Stimulated activated CD8-positive, alpha-beta memory T cell treated with anti-CD3 and anti-CD28 coated beads, Interleukin-12 subunit alpha, Interleukin-12 subunit beta, amount 100 ng/mL, for 24 hours (primary cell): ENCODE measurements at regions not wholly inside any gene's neighbourhood (a gene's known extent, or its start where the extent isn't known, plus 50 kb on each side); places are given as distances from the start of the nearest gene placed in this dataset.

Experiments used
- DNase-seq: peaks from one replicate; pipeline ENCODE4 v3.0.0-alpha.2; 2020; ENCODE audit errors: extremely low read depth

DNA sequence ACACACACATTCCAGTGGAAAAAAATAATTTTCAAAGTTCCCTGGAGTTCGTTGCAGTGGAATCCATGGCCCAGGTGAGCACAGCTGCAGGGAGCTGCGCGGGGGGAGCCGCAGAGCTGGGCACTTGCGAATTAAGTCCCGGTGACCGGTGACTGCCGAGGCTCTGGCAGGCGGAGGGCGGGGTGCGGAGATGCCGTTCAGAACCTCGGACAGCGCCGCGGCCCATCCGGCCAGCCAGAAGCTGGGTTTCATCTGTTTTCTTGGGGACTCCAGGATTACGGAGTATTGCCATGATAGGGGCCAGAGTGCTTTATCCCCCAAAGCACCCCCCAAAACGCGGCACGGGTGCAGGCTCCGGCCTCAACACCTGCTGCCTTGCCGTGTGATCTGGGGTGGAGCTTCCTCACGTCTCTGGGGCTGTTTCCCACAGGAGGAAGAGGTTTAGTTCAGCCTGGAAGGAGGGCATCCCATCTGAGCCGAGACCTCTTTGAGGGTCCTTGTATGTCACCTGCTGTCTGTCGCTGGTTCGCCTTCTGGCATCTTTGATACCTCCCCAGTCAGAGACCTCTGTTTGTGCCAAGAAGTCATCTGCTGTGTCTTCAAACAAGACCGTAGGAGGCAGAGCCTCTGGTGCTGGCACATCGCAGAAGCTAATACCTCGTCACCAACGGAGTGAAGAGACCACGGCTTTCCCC is 99.4 kb downstream of the YTHDF1 start:
- DNase-seq = no peak

DNA sequence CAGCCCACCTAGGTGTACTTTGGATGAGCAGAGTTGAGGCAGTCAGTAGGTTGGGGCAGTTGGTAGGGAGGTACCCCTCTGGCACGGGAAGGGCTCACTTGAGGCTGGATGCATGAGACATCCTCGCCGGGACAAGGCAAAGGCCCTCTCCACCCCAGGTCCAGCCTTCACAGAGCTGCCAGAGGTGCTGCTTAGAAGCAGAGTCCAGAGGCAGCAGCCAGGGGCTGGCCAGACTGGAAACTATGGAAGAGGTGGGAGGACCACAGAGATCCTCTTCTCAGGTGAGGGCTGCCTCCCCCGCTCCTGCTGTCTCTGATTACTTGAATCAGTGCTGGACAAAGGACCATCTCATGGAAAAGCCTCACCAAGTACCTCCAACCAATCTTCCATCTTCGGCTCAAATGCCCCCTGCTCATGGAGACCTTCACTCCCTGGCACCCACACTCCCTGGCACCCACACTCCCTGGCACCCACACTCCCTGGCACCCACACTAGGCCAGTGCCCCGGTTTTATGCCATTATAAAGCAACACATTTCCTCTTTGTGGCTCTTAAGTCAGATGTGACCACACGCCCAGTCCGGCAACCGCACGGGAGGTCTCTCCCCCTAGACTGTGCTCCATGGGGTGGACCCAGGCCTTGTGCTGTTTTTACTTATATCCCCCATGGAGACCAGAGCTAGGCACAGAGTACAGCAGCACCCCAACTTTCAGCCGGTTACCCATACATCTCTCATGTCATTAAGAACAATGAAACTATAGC is 100.1 kb downstream of the YTHDF1 start:
- no peak for DNase-seq

DNA sequence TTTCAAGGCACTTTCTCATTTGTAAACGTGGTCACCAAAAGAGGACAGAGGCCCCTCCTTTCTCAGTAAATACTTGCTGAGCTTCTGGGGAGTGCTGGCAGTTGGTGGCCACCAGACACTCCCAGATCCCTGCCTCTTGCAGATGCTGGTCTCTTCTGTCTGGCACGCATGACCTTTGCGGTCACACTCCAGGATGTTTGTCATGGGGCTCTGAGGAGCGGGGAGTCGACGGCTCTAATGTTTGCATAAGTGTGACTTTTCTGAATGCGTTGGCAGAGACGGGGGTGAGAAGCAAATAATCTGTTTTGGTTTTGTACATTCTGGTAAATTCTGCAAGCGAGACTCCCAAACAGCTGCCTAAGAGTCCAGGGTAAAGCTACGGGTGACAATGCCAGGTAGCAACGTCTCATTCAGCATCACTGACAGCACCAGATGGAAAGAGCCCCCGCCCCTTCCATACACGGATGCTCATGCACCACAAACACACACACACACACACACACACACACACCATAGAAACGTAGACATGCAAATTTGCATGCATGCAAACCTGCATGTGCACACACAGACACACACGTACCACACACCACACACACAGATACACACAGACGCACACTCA is 101.1 kb downstream of the YTHDF1 start:
- no peak for DNase-seq

DNA sequence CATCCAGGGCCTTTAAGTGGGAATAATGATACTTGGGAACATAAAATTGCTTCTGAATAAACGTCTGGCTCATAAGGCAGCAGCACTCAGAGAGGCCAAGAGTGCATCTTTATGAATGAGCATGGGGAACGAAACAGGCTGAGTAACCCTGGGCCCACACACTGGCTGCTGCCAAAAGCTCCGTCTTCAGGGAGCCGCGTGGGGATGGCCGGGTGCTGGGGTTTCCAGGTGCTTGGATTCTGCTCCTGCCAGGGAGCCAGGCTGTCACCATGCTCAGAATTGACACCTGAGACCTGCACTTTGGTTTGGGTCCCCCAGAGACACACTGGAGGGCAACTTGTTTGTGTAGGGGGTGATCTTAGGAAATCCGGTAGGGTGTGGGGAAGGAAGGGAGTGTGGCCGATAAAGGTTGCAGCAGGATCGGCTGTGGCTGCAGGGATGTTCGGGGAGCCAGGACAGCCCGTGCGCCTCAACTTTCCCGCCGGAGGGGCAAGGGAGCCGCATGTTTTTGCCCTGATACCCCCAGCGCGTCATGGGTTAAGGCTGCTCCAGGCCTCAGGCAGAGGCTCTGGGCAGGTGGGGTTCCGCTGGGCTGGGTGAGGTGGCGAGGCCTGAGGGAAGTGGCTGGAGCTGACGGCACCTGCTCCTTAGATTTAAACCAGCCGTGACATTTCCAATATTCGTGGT is 101.8 kb downstream of the YTHDF1 start:
- DNase-seq = no peak

DNA sequence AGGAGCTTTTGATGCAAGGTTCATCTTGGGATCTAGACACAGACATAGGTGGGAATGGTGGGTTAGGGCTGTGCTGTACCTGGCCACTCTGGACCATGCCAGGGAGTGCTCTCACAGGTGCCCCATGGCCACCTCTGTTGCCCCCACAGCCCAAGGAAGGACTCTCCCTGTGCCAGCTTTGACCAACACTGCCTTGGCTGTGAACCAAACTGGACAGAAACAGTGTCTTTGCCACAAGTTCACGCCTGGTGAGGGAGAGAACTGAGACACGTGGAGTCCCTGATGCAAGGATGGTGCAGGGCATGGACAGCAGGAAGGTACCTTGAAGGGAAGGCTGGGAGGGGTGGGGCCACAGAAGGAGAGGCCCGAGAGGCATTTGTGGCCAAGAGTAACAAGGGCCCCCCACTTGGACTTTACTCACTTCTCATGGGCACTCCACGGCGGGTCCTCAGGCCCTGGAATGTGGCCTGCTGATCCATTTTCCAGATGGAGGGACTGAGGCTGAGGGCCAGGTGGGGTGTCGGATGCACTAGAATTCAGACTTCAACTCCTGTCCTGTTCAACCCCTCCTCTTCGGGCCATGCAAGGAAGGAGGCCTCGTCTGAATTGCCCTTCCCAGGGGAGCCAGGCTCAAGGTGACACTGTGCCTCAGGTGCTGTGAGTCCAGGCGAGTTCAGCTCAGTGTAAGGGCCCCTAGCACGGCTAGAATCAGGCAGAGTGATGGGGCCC is 103.3 kb downstream of the YTHDF1 start:
- no peak for DNase-seq

DNA sequence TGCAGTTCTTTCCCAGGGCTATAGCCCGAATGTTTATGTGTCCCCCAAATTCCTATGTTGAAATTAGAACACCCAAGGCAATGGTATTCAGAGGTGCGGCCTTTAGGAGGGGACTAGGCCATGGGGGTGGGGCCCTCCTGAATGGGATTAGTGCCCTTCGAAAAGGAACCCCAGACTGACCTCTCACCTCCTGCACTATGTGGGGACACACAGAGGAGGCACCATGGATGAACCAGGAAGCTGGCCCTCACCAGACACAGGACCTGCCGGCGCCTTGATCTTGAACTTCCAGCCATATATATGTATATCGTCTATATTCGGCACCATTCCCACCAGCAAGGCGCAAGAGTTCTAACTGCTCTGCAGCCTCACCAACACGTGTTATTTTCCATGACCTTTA is 101.5 kb upstream of the BHLHE23 start:
- DNase-seq = no peak

DNA sequence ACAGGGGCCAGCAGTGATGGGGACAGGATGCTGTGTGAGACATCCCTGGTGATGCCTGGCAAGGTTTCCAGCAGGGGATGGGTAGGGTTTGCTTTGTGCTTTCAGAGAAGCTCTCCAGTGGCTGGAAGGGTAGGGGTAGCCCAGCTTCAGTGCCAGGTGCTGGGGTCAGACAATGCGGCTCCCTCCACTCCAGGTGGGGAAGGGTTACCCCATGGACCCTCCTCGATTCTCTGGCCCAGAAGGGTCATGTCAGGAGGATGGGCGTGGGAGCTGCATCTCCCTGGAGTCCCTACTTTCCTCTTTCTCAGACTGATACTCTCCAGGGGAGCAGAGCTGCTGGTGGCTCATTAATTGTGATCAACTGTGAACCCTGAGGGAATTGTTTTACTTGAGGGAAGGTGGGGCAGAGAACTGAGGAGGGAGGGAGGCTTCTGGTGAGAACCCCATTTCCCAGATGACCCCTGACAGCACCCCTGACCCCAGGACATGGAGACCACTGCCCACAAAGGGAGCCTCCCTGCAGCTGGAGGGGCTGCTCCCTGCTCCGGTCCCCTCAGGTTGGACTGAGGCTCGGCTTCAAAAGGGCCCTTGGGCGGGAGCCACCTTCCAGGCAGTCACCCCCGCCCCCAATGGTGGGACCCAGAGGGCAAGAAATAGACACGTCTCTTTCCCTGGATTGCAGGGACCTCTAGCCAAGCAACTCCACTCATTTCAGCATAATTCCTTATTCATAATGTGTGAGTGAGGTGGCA is 100.9 kb upstream of the BHLHE23 start:
- DNase-seq = no peak

DNA sequence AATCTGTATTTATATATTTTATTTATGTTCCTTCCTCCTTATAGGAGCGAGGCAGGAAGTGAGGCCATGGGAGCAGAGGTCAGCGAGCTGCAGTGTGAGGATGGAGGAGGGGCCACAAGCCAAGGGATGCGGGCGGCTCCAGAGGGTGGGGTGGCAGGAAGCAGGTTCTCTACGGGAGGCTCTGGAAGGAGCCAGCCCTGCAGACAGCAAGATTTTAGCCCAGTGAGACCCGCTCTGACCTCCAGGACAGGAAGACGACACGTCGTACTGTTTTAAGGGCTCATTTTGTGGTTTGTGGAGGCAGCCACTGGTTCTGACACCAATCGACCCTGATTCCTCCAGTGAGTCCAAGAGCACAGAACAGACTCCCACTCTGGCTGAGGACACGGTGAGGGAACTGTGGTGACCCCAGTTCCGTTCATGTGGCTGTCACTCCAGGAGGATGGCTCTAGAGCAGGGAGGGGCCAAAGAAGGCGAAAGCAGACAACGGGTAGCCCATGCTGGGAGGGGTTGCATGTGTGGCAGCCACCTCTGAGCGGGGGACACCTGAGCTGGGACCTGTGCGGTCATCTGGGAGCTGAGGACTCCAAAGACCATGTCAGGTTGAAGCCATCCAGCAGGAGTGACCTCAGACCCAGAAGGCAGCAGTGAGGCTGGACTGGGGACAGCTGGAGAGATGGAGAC is 100.1 kb upstream of the BHLHE23 start:
- no peak for DNase-seq

DNA sequence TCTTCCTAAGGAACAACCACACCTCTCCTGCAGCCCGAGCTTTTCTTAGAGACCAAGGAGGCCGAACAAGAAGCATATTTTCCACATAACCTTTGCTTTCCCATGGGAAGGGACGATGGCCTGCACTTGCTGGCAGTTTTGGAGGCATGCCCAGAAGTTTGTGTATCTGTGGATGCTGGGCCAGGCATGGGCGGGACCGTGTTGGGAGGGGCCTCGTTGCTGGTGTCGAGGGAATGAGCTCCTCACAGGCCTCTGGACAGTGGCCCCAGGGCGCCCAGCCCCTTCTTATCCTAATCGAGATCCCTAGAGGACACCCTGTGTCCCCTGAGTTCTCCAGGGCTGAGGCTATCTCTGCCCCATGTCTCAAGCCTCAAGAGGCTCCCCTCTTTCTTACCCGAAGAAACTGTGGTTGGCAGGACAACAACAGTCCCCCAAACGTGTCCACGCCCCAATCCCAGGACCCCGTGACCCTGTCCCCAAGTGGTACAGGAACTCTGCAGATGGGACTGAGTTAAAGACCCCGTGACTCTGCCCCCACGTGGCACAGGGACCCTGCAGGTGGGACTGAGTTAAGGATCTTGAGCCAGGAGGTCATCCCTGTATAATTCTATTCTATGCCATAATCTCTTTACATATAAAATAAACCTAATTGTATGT is 99.5 kb upstream of the BHLHE23 start:
- no peak for DNase-seq

DNA sequence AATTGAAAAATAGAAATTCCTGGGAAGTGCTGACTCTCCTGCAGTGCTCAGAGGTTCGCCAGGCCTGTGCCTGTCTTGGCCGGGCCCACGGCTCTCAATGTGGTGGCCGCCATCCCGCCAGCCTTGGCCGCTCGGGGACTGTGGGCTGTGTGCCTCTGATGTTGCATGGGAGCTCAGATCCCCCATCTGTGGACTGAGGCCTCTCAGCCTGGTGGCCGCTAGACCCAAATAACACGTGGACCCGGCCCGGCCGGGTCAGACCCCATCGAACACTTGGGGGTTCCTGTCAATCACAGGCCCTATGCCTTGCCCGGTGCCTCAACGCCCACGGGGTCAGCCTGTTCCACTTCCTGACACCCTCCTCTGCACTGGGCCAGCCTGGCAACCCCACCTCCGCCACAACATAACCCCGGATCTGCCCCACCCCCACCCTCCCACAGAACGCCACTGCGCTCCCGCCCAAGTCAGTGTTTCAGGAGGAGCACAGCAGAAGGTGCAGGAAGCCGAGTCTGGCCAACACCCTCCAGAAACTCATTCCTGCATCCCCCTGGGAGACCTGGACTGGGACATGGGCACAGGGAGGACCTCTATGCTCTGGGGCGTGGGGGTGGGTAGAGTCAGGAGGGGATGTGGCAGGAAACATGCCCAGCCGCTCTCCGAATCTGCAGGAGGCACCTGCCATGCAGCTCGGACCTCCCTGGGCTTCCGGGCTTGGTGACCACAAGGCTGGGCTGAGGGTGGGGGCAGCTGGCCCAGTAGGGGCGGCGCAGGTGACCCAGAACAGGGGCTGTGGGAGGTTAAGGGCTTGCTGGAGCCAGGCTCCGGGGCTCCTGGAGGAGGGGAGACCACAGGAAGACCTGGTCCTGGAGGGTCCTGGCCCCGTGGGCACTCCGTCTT is 98.7 kb upstream of the BHLHE23 start:
- no peak for DNase-seq

DNA sequence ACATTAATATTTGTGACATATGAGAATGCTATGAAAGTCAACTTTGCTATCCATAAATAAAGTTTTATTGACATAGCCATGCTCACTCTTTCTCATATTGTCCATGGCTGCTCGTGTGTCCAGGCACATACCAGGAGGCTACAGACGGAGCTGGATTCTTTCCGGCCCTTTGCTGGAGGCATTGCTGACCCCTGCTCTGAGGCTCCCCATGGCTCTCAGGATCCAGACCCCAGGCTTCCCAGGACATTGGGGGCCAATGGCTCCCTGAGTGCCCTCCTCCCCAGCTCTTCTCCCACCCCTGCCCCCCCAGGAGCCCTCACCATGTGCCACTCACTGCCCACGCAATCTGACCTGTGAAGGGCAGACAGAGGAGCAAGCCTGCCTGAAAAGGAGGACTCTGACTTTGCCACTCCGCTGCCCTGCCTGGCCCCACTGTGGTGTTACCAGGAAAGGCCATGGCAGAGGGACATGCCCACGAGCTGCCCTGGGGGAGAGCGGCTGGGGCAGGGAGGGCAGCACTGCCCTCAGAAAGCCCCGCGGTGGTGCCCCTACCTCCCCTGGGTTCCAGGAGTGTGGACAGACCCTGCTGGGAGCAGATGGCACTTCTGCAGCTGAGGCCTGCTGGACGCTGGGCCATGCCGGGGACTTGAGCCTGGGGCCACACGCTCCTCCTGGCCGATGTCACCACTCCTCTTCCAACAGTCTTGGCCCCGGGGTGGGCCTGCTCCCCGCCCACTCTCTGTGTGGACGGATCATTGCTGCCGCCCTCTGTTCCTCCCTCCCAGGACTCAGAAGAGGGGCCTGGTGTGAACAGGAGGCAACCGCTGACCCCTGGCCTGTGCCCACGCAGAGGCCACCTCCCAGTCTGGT is 97.8 kb upstream of the BHLHE23 start:
- no peak for DNase-seq

DNA sequence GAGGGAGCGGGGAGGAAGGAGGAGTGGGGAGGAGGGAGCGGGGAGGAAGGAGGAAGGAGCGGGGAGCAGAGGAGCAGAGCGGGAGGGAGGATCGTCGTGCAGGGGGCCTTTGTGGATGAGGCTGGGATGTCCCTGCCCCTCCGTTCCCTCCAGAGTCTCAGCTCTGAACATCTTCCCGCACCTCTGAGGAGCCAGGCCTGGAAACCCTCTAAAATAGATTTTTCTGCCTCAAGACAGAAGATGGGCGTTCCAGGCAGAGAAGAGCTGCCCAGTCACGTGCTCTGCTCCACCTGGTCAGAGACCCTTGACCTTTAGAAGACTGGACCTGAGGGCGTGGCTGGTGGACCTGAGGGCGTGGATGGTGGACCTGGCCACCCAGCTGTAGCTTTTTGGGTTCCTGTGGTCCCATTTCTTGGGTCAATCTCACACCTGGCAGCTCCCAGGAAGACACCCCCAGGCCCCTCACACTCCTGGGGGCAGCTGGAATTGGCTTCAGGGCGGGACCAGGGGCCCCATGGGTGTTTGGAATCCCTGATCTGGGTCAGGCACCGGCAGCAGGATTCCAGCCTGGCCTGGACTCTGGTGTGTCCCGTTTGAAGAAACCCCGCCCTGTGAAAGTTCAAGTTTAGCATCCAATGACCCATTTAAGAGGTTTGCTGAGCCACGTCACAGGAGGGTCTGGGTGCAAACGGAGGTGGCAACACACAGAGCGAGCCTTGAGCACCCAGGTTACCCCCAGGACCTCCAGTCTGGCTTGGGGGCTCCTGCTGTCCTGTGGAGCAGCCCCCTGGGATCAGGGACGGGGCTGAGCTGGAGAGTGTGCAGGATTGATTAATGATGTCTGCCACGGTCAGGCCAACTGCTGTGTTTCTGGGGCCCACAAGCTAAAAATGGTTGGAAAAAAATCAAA is 96.9 kb upstream of the BHLHE23 start:
- DNase-seq = no peak

DNA sequence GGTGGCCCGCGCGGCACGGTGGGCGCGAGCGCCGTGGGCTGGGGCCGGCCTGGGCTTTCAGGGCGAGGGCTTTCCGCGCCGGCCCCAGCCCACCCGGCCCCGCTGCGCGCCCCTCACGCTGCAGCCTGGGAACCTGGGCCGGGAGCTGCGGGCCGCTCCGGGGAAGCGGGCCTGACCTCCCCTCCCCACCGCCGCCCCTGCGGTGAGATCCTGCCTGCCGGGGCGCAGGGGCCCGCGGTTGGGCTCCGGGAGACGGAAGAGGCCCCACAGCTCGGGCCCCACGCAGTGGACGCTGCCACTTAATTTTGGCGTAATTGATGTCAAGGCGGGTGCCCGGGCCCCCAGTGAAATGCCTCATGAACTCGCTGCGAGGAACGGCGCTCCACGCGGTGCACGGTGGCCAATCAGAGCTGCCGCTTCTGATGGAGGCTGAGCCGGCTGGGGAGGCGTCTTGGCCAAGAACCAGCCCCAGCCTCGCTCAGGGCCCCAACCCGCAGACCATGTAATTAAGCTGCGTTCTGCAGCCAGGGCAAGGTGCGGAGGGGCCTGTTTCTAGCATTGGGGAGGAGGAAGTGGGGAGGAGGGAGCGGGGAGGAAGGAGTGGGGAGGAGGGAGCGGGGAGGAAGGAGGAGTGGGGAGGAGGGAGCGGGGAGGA is 96.1 kb upstream of the BHLHE23 start:
- peak; percentile 38 for DNase-seq

DNA sequence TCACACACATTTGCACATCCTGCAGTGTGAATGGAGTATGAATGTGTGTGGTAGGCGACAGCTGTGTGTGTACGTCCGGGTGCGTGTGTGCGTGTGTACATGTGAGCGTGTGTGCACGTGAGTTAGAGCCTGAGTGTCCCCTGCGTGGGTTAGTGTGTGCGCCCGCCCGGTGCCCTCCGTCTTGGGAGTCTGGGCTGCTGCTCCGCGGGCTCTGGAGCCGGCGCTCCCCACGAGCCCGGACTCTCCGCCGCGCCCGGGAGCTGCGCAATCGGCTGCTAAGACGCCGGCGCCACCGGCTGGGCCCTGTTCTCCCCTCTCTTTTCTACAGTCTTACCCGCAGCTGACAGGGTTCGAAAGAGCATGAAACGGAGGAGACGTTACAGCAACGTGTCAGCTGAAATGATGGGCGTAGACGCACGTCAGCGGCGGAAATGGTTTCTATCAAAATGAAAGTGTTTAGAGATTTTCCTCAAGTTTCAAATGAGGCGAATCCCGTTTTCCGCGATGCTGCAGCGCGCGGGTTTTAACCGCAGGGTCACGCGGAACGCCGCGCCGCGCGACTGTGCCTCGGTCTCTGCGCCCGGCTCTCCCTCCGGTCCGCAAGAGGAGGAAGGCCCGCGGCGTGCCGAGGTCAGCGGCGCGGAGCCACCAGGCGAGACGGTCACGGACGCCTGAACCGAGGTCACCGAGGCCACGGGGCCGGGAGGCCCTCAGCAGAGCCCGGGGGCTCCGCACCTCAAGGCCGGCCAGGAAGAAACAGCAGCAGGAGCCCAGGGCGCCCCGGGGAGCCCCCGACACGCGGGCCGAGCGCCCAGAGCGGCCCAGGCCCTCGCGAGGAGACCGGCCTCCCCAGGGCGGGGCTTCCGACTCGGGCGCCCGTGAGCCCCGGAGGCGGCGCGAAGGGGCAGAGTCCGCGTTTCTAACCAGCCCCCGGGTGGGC is 95.3 kb upstream of the BHLHE23 start:
- DNase-seq = peak; percentile 23
